OCI-LY1 (cell line): ENCODE measurements at regions not wholly inside any gene's neighbourhood (a gene's known extent, or its start where the extent isn't known, plus 50 kb on each side); places are given as distances from the start of the nearest gene placed in this dataset.

ENCODE experiments used
- H2AFZ ChIP-seq: fragments of 200-600 bp; sonication (generic), shearing (Covaris generic); 2 replicates; pipeline ENCODE4 v1.6.0; 2014; ENCODE audit warnings: antibody characterized with exemption, mild to moderate bottlenecking, low read length
- H3F3A ChIP-seq: fragments of 200-600 bp; sonication (generic), shearing (Covaris generic); 2 replicates; pipeline ENCODE4 v1.6.0; 2014; ENCODE audit warnings: mild to moderate bottlenecking, antibody characterized with exemption, low read length, moderate library complexity; ENCODE audit not compliant: insufficient read depth
- H3K27ac ChIP-seq: fragments of 200-600 bp; sonication (generic); 2 replicates; pipeline ENCODE4 v1.5.1; 2014; ENCODE audit warnings: low read length, mixed run types, mild to moderate bottlenecking, low read depth; ENCODE audit not compliant: poor library complexity, severe bottlenecking
- H3K27me3 ChIP-seq: fragments of 200-600 bp; sonication (generic); 2 replicates; pipeline ENCODE4 v1.6.0; 2014; ENCODE audit warnings: antibody characterized with exemption, mild to moderate bottlenecking, low read length, moderate library complexity; ENCODE audit not compliant: insufficient read depth
- H3K36me3 ChIP-seq: fragments of 200-600 bp; sonication (generic); 2 replicates; pipeline ENCODE4 v1.6.1; 2014; ENCODE audit warnings: mild to moderate bottlenecking, antibody characterized with exemption, low read length, moderate library complexity, mixed read lengths; ENCODE audit not compliant: insufficient read depth
- H3K4me1 ChIP-seq: fragments of 200-600 bp; sonication (generic); 2 replicates; pipeline ENCODE4 v1.5.1; 2014; ENCODE audit warnings: mild to moderate bottlenecking, low read length, moderate library complexity; ENCODE audit not compliant: insufficient read depth, severe bottlenecking
- H3K4me2 ChIP-seq: fragments of 200-600 bp; sonication (generic), shearing (Covaris generic); 2 replicates; pipeline ENCODE4 v1.6.1; 2014; ENCODE audit warnings: low read length
- H3K4me3 ChIP-seq: fragments of 200-600 bp; sonication (generic); 2 replicates; pipeline ENCODE4 v1.5.1; 2014; ENCODE audit warnings: low read length, low read depth, mild to moderate bottlenecking, mixed read lengths; ENCODE audit not compliant: poor library complexity, severe bottlenecking
- H3K79me2 ChIP-seq: fragments of 200-600 bp; shearing (Covaris generic); 2 replicates; pipeline ENCODE4 v1.6.1; 2016; ENCODE audit warnings: mixed run types, low read length, mixed read lengths; ENCODE audit not compliant: insufficient read depth
- H3K9ac ChIP-seq: fragments of 200-600 bp; sonication (generic), shearing (Covaris generic); 2 replicates; pipeline ENCODE4 v1.6.1; 2014; ENCODE audit warnings: mild to moderate bottlenecking, low read length, mixed read lengths
- H3K9me2 ChIP-seq: fragments of 200-600 bp; sonication (generic), shearing (Covaris generic); 2 replicates; pipeline ENCODE4 v1.6.1; 2014; ENCODE audit warnings: low read depth, mild to moderate bottlenecking, low read length, mixed read lengths
- H3K9me3 ChIP-seq: fragments of 200-600 bp; shearing (Covaris generic); 2 replicates; pipeline ENCODE4 v1.6.1; 2014; ENCODE audit warnings: low read length, mixed read lengths
- H4K20me1 ChIP-seq: fragments of 200-600 bp; sonication (generic), shearing (Covaris generic); 2 replicates; pipeline ENCODE4 v1.6.0; 2016; ENCODE audit warnings: mild to moderate bottlenecking, low read length; ENCODE audit not compliant: insufficient read depth
- CTCF ChIP-seq: fragments of 200-600 bp; sonication (generic), shearing (Covaris generic); IDR thresholded peaks from 2 replicates; pipeline ENCODE4 v1.5.1; 2017; ENCODE audit warnings: mild to moderate bottlenecking, antibody characterized with exemption, low read length, moderate library complexity, mixed read lengths
- EZH2 ChIP-seq: fragments of 200-600 bp; sonication (generic), shearing (Covaris generic); IDR thresholded peaks from 2 replicates; pipeline ENCODE4 v1.8.0; 2017; ENCODE audit warnings: borderline replicate concordance, mixed run types, mild to moderate bottlenecking, antibody characterized with exemption, low read length, moderate library complexity, mixed read lengths

GRCh38 chr5:124622851-124623250, 123.6 kb downstream of the ZNF608 start:
- TF ChIP-seq CTCF, result no peak
- Histone ChIP-seq H3F3A (0 out of 2 replicates have a peak, but pooled peaks cover 2% of the 10 kb centered on the region), H3K9ac (no peak overlapping the region), H2AFZ (no peak overlapping the region), H3K4me3 (no peak overlapping the region), H3K36me3 (no peaks in the 10 kb centered on the region), H3K79me2 (no peaks in the 10 kb centered on the region), H4K20me1 (no peaks in the 10 kb centered on the region), H3K9me2 (no peaks in the 10 kb centered on the region), H3K9me3 (no peaks in the 10 kb centered on the region), H3K4me1 (peaks cover 11% of the 10 kb centered on the region), H3K27ac (no peak overlapping the region), H3K4me2 (no peak overlapping the region), H3K27me3 (no peaks in the 10 kb centered on the region)

GRCh38 chr5:124621279-124621678, 125.2 kb downstream of the ZNF608 start:
- no peak overlapping the region for H3K4me3 ChIP-seq
- TF ChIP-seq CTCF, result no peak
- no peak for TF ChIP-seq EZH2
- no peak overlapping the region for H3K9ac ChIP-seq
- no peaks in the 10 kb centered on the region for H3K9me3 ChIP-seq
- no peak overlapping the region for H3K27ac ChIP-seq
- no peaks in the 10 kb centered on the region for H3K9me2 ChIP-seq
- no peaks in the 10 kb centered on the region for H3K36me3 ChIP-seq
- H3F3A ChIP-seq, result 0 out of 2 replicates have a peak, but pooled peaks cover 2% of the 10 kb centered on the region
- H3K79me2 ChIP-seq, result no peaks in the 10 kb centered on the region
- H3K4me2 ChIP-seq, result no peak overlapping the region
- no peak overlapping the region for H2AFZ ChIP-seq
- peaks cover 21% of the 10 kb centered on the region for H3K4me1 ChIP-seq
- no peaks in the 10 kb centered on the region for H3K27me3 ChIP-seq
- no peaks in the 10 kb centered on the region for H4K20me1 ChIP-seq

- Histone ChIP-seq H3K36me3 (no peaks in the 10 kb centered on the region), H3K79me2 (no peaks in the 10 kb centered on the region), H3K9ac (no peak overlapping the region), H3K4me1 (peaks cover 25% of the 10 kb centered on the region), H4K20me1 (no peaks in the 10 kb centered on the region), H3K27ac (no peak overlapping the region), H3K9me2 (no peaks in the 10 kb centered on the region), H3K27me3 (no peaks in the 10 kb centered on the region), H3K4me3 (no peak overlapping the region), H2AFZ (no peak overlapping the region), H3K4me2 (no peak overlapping the region), H3K9me3 (no peaks in the 10 kb centered on the region), H3F3A (0 out of 2 replicates have a peak, but pooled peaks cover 2% of the 10 kb centered on the region)
- TF ChIP-seq CTCF, result no peak
- TF ChIP-seq EZH2, result no peak
These were observed 125.7 kb downstream of the ZNF608 start for GRCh38 chr5:124620743-124621142.
